Lower lobe of right lung (tissue), 2 donors: ENCODE measurements at regions not wholly inside any gene's neighbourhood (a gene's known extent, or its start where the extent isn't known, plus 50 kb on each side); places are given as distances from the start of the nearest gene placed in this dataset.

ENCODE experiments used
- ATAC-seq, 2 donors: fragments of 200-7000 bp; cut with Tn5 transposase; one replicate each; pipeline ENCODE4 v1.9.1; 2020 to 2022; ENCODE audit warnings: mild to moderate bottlenecking in 2 of 2, moderate library complexity in 2 of 2
- DNase-seq: peaks from one replicate; pipeline ENCODE4 v3.0.0-alpha.2; 2020
- H3K27ac ChIP-seq: fragments of 200-600 bp; one replicate; pipeline ENCODE4 v1.8.0; 2022
- H3K27me3 ChIP-seq: fragments of 200-600 bp; one replicate; pipeline ENCODE4 v1.8.0; 2022; ENCODE audit warnings: low read depth
- H3K36me3 ChIP-seq: fragments of 200-600 bp; one replicate; pipeline ENCODE4 v1.8.0; 2022; ENCODE audit warnings: mild to moderate bottlenecking
- H3K4me1 ChIP-seq: fragments of 200-600 bp; one replicate; pipeline ENCODE4 v1.8.0; 2022
- H3K4me3 ChIP-seq: fragments of 200-600 bp; one replicate; pipeline ENCODE4 v1.8.0; 2022; ENCODE audit warnings: mild to moderate bottlenecking
- H3K9me3 ChIP-seq: fragments of 200-600 bp; one replicate; pipeline ENCODE4 v1.8.0; 2022
- CTCF ChIP-seq: fragments of 200-600 bp; IDR thresholded peaks from one replicate; pipeline ENCODE4 v1.8.0; 2022; ENCODE audit warnings: antibody characterized with exemption, mild to moderate bottlenecking
- intact Hi-C: fragments of 100-400 bp; cut with DNase I; formaldehyde crosslinking; loops from one replicate; pipeline ENCODE4 v1.11.0; 2022
- donor health status: DM: no; HTN: yes; CAD: no; lungs with severe emphysema.

GRCh38 chr6:84816741-84817140 lies 52.3 kb upstream of the TBX18 start:
- no peak overlapping the region for H3K4me3 ChIP-seq
- no peak for TF ChIP-seq CTCF
- no peaks in the 10 kb centered on the region for H3K9me3 ChIP-seq
- ATAC-seq (no peak), DNase-seq (no peak)
- no peaks in the 10 kb centered on the region for H3K36me3 ChIP-seq
- intact Hi-C loops = no loop called here
- no peaks in the 10 kb centered on the region for H3K27me3 ChIP-seq
- H3K27ac ChIP-seq = no peak overlapping the region
- H3K4me1 ChIP-seq = no peaks in the 10 kb centered on the region

GRCh38 chr6:84815896-84816735 lies 51.7 kb upstream of the TBX18 start:
- H3K4me3 ChIP-seq = no peak overlapping the region
- TF ChIP-seq CTCF = no peak
- no peak for DNase-seq
- H3K27me3 ChIP-seq = no peaks in the 10 kb centered on the region
- H3K36me3 ChIP-seq = no peaks in the 10 kb centered on the region
- no peak for ATAC-seq
- no peak overlapping the region for H3K27ac ChIP-seq
- no peaks in the 10 kb centered on the region for H3K4me1 ChIP-seq
- H3K9me3 ChIP-seq = no peaks in the 10 kb centered on the region
- intact Hi-C loops = no loop called here
